CD4-positive, alpha-beta T cell (primary cell): ENCODE measurements at regions not wholly inside any gene's neighbourhood (a gene's known extent, or its start where the extent isn't known, plus 50 kb on each side); places are given as distances from the start of the nearest gene placed in this dataset.

Experiments
- ATAC-seq: fragments of 200-7000 bp; cut with Tn5 transposase; one replicate; pipeline ENCODE4 v1.10.0; 2022; ENCODE audit warnings: mild to moderate bottlenecking; ENCODE audit not compliant: poor library complexity
- CTCF ChIA-PET: fragments of 350-600 bp; sonication (Branson Sonifier 250); formaldehyde crosslinking; loops from one replicate; lab custom pipeline; 2021; ENCODE audit warnings: antibody characterized with exemption, inconsistent platforms; lab: Charles Lee
- POLR2A ChIA-PET: fragments of 350-600 bp; sonication (Branson Sonifier 250); formaldehyde crosslinking; loops from one replicate; lab custom pipeline; 2021; ENCODE audit warnings: antibody characterized with exemption, inconsistent platforms; lab: Charles Lee
- DNase-seq, 14 experiments: peaks; one replicate each; pipeline ENCODE4 v3.0.0-alpha.2; 2013 to 2020; ENCODE audit warnings: mixed read lengths in 2 of 14
- H3K27ac ChIP-seq, 2 donors: one replicate each; pipeline versions ENCODE4 v1.5.1 to v1.7.0; 2013; ENCODE audit warnings: low read length in 2 of 2, low read depth in 1 of 2, mild to moderate bottlenecking in 1 of 2
- H3K27me3 ChIP-seq, 2 experiments: 1 replicate in 1 of 2; 2 replicates in 1 of 2; pipeline versions ENCODE4 v1.6.1 to v1.7.0; 2013; ENCODE audit warnings: low read length in 2 of 2, control low read depth in 1 of 2, mild to moderate bottlenecking in 1 of 2, moderate library complexity in 1 of 2; ENCODE audit not compliant: insufficient read depth in 2 of 2, control insufficient read depth in 1 of 2
- H3K36me3 ChIP-seq: one replicate; pipeline ENCODE4 v1.6.1; 2013; ENCODE audit warnings: low read length, control low read depth; ENCODE audit not compliant: insufficient read depth
- H3K4me1 ChIP-seq: one replicate; pipeline ENCODE4 v1.6.1; 2013; ENCODE audit warnings: low read length, control low read depth; ENCODE audit not compliant: insufficient read depth
- H3K4me3 ChIP-seq: one replicate; pipeline ENCODE4 v1.5.1; 2013; ENCODE audit warnings: mild to moderate bottlenecking, low read length, moderate library complexity
- H3K9me3 ChIP-seq, 2 experiments: 1 replicate in 1 of 2; 2 replicates in 1 of 2; pipeline versions ENCODE4 v1.6.1 to v1.7.0; 2013; ENCODE audit warnings: low read length in 2 of 2, mild to moderate bottlenecking in 2 of 2, control low read depth in 1 of 2, moderate library complexity in 1 of 2; ENCODE audit not compliant: control insufficient read depth in 1 of 2, insufficient read depth in 1 of 2
- H3K27ac Mint-ChIP-seq: one replicate; pipeline ENCODE4 v1.8.0; 2020; ENCODE audit warnings: mixed read lengths
- H3K27me3 Mint-ChIP-seq: one replicate; pipeline ENCODE4 v1.8.0; 2021; ENCODE audit warnings: mixed read lengths
- H3K36me3 Mint-ChIP-seq: one replicate; pipeline ENCODE4 v1.8.0; 2021; ENCODE audit warnings: low read depth, mixed read lengths
- H3K4me1 Mint-ChIP-seq: one replicate; pipeline ENCODE4 v1.8.0; 2021; ENCODE audit warnings: low read depth, mixed read lengths
- H3K4me3 Mint-ChIP-seq: one replicate; pipeline ENCODE4 v1.8.0; 2020; ENCODE audit warnings: mild to moderate bottlenecking, mixed read lengths
- H3K9me3 Mint-ChIP-seq: one replicate; pipeline ENCODE4 v1.8.0; 2020; ENCODE audit warnings: mixed read lengths
- intact Hi-C, 2 experiments: fragments of 100-400 bp; cut with DNase I in 1 of 2; cut with micrococcal nuclease in 1 of 2; formaldehyde crosslinking; loops; one replicate each; pipeline versions ENCODE4 v1.15.1 to v1.9.0; 2023 to 2025; cut with DNase I, micrococcal nuclease
- TF ChIP-seq, protein P1 (sequence below): fragments of 200-600 bp; IDR thresholded peaks from one replicate; pipeline ENCODE4 v1.8.0; 2022; ENCODE audit warnings: antibody characterized with exemption, mild to moderate bottlenecking

DNA sequence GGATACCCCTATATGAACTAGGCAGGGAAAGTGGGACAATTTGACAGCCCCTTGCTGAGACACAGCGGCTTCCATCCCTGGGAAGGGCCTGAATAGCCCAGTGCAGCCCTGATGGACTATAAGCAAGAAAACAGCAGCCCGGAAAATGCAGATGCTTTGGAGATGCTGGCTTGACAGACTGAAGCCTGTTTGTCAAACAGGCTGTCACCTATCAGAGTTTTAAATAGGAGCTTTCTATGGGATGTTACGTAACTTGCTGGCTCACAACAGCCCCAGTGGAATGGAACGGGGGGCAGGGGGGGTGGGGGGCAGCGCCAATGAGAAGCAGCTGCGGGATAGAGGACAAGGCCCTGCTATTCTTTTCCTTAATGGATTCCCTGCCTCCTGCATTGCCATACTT lies 91.9 kb upstream of the NTM start:
- DNase-seq = no peak
- CTCF ChIA-PET = no interaction called here
- Mint-ChIP-seq H3K27me3 (no peaks in the 10 kb centered on the region), H3K4me1 (no peaks in the 10 kb centered on the region), H3K36me3 (no peaks in the 10 kb centered on the region), H3K4me3 (no peak overlapping the region), H3K27ac (no peak overlapping the region), H3K9me3 (peaks cover 2% of the 10 kb centered on the region)
- Histone ChIP-seq H3K27ac (no peak overlapping the region), H3K4me1 (no peaks in the 10 kb centered on the region), H3K36me3 (no peaks in the 10 kb centered on the region), H3K9me3 (peaks cover 0 to 9% of the 10 kb centered on the region in 2 experiments), H3K4me3 (no peak overlapping the region), H3K27me3 (no peaks in the 10 kb centered on the region)
- POLR2A ChIA-PET = no interaction called here
- TF ChIP-seq, protein P1, sequence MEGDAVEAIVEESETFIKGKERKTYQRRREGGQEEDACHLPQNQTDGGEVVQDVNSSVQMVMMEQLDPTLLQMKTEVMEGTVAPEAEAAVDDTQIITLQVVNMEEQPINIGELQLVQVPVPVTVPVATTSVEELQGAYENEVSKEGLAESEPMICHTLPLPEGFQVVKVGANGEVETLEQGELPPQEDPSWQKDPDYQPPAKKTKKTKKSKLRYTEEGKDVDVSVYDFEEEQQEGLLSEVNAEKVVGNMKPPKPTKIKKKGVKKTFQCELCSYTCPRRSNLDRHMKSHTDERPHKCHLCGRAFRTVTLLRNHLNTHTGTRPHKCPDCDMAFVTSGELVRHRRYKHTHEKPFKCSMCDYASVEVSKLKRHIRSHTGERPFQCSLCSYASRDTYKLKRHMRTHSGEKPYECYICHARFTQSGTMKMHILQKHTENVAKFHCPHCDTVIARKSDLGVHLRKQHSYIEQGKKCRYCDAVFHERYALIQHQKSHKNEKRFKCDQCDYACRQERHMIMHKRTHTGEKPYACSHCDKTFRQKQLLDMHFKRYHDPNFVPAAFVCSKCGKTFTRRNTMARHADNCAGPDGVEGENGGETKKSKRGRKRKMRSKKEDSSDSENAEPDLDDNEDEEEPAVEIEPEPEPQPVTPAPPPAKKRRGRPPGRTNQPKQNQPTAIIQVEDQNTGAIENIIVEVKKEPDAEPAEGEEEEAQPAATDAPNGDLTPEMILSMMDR = no peak
- ATAC-seq = no peak
- intact Hi-C loops = no loop called here

DNA sequence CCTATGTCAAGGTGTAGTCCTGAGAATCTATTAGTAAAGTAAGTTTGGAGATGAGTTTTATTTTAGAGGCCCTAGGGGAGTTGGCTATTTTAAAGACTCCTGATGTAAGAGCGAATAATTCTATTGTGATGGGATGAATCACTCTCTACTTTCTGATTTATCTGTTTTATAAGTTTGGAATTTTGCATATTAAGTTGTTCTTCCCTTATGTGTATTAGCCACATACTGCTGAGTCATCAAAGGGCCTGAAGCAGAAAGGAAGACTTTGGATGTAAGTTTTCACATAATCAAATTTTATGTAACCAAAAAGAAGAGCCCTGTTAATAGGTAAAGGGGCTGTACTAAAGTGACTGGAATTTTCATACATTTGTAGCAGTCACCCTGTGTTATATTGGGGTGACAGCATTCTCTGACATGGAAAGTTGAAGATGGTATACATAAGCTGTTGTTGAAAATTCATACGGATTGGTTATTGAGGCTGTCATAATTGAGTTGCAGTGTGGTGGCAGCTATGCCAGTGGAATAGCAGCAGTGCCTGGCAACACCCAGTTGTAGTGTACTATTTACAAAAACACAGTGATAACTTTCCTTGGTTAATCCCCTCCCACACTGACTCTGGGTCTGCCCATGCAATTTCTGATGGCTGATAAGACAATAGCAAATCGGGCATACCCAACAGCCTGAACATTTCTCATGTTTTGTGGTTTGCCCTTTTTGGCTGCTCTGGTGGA lies 90.6 kb upstream of the NTM start:
- POLR2A ChIA-PET = no interaction called here
- no peaks in the 10 kb centered on the region for H3K27me3 Mint-ChIP-seq
- TF ChIP-seq, protein P1 = no peak
- CTCF ChIA-PET = no interaction called here
- ATAC-seq (no peak), DNase-seq (no peak)
- Histone ChIP-seq H3K36me3 (no peaks in the 10 kb centered on the region), H3K27ac (no peak overlapping the region), H3K4me3 (no peak overlapping the region), H3K4me1 (no peaks in the 10 kb centered on the region), H3K9me3 (peaks cover 0 to 9% of the 10 kb centered on the region in 2 experiments), H3K27me3 (no peaks in the 10 kb centered on the region)
- no peak overlapping the region for H3K27ac Mint-ChIP-seq
- no peaks in the 10 kb centered on the region for H3K36me3 Mint-ChIP-seq
- no peak overlapping the region for H3K4me3 Mint-ChIP-seq
- intact Hi-C loops = no loop called here
- H3K4me1 Mint-ChIP-seq = no peaks in the 10 kb centered on the region
- H3K9me3 Mint-ChIP-seq = peaks cover 2% of the 10 kb centered on the region

DNA sequence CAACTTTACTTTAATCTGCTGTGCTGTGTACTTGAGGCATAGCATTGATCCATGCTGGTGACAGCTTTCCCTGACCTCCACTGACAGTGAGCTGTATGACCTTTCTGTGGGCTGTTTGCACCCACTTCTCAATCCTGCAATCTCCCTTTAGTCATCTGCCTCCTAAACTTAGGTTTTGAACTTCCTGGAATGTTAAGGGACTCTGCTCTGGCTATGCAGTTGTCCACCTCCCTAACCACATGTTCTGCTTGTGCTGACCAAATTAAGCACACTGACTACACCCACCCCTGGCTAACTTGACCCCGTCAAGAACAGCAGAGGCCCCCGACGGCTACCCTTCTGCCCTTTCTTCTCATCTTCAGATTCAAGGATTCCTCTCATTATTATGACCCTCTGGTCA lies 89.1 kb upstream of the NTM start:
- ATAC-seq (no peak), DNase-seq (no peak)
- H3K27ac Mint-ChIP-seq = no peak overlapping the region
- H3K4me3 ChIP-seq = no peak overlapping the region
- no peaks in the 10 kb centered on the region for H3K27me3 ChIP-seq
- H3K4me3 Mint-ChIP-seq = no peak overlapping the region
- H3K36me3 Mint-ChIP-seq = no peaks in the 10 kb centered on the region
- peaks cover 0 to 9% of the 10 kb centered on the region in 2 experiments for H3K9me3 ChIP-seq
- no peaks in the 10 kb centered on the region for H3K27me3 Mint-ChIP-seq
- peaks cover 2% of the 10 kb centered on the region for H3K9me3 Mint-ChIP-seq
- TF ChIP-seq, protein P1 = no peak
- no peaks in the 10 kb centered on the region for H3K36me3 ChIP-seq
- H3K4me1 Mint-ChIP-seq = no peaks in the 10 kb centered on the region
- H3K27ac ChIP-seq = no peak overlapping the region
- intact Hi-C loops = no loop called here
- ChIA-PET CTCF (no interaction called here), POLR2A (no interaction called here)
- H3K4me1 ChIP-seq = no peaks in the 10 kb centered on the region
